ENCODE measurements at regions not wholly inside any gene's neighbourhood (a gene's known extent, or its start where the extent isn't known, plus 50 kb on each side); places are given as distances from the start of the nearest gene placed in this dataset.

DNA sequence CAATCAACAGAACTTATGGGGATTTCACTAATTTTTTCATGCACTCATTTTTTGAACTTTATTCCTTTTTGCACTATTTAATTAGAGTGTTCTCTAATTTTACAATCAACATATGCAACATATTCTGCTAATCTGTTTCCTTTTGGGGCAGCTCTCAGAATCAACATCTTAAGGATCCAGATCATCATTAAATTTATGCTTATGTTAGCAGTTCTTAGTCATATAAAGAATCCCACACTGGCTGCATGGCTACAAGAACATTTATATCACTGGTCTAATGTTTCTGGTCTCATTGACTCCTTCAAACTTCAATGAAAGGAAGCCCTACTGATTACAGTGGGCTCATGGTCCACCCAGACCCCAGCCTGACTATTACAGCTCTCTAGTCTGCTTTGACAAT, 245.2 kb downstream of the RBM26 start:
- TF ChIP-seq ZNF274 (IDR thresholded peaks at IDR 0.05; ENCODE audit: low read depth, low read length): no peak
- H3K4me3 ChIP-seq (ENCODE audit: low read length): no peak overlapping the region

DNA sequence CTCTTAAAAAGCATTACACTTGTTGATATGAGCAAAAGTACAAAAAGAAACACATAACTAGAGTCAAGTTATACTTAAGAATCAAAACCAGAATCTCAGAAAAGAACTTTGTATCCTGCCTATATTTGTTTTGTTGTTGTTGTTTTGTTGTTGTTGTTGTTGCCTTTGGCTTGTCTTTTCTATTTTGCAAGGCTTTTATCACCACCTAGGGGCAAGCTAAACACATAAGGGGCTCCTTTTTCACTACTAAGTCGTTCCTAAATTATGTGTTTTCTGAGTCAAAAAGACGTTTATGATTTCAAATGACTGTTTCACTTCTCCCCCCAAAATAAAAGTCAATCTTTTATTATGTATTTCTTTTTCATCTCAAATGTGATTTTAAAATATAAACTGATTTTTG, 250.2 kb downstream of the RBM26 start:
- TF ChIP-seq ZNF274 (IDR thresholded peaks at IDR 0.05; ENCODE audit: low read depth, low read length): no peak
- no peak overlapping the region for H3K4me3 ChIP-seq (ENCODE audit: low read length)

DNA sequence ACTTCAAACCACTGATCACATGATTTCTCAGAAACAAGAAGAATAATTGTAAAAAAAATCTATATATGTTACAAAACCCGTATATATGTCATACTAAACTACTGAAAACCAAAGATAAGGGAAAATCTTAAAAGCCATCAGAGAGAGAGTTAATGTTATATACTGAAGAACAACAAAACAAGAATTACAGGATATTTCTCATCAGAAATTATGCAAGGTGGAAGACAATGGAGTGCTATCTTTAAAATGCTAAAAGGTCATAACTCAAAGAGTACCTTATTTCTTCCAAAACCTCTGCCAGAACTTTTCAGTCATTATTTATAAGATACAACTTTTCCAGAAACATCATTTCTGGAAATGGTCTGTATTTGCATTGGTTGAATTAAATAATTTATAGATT, 256.8 kb downstream of the RBM26 start:
- no peak for TF ChIP-seq ZNF274 (IDR thresholded peaks at IDR 0.05; ENCODE audit: low read depth, low read length)
- no peak overlapping the region for H3K4me3 ChIP-seq (ENCODE audit: low read length)

DNA sequence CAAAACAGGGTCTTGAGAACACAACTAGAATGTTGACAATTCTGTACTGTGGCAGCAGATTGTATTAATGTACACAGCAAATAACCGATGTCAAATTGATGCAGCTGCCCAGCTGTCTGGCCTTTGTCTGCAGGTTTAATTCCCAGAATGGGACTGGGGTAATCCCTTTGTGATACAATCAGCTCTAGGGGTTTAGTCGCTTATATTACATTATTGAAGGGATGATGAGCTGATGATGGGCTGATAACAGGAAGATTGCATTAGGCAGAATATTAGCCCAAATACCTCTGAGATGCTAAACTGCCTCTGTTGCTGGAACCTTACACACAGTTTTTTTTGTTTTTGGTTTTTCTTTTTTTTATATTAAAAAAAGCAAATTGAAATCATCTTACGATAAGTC, 265.0 kb downstream of the RBM26 start:
- no peak overlapping the region for H3K4me3 ChIP-seq (ENCODE audit: low read length)
- no peak for TF ChIP-seq ZNF274 (IDR thresholded peaks at IDR 0.05; ENCODE audit: low read depth, low read length)

DNA sequence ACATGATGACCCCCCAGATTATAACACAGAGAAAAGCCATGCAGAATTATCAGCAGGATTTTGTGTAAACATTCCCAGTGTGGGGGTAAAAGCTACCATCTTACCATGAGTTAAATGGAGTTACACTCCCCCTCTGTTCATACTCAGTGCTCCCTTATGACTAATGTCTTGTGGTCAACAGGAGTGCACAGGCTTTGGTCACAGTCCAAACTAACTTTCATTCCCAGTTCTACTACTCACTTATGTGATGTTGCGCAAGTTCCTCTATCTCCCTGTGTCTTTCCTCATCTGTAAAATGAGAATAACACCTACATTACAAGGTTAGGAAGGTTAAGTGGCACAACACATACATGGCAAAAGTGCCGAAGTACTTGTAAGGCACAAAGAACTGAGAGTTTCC, 277.9 kb downstream of the RBM26 start:
- no peak overlapping the region for H3K4me3 ChIP-seq (ENCODE audit: low read length)
- no peak for TF ChIP-seq ZNF274 (IDR thresholded peaks at IDR 0.05; ENCODE audit: low read depth, low read length)

DNA sequence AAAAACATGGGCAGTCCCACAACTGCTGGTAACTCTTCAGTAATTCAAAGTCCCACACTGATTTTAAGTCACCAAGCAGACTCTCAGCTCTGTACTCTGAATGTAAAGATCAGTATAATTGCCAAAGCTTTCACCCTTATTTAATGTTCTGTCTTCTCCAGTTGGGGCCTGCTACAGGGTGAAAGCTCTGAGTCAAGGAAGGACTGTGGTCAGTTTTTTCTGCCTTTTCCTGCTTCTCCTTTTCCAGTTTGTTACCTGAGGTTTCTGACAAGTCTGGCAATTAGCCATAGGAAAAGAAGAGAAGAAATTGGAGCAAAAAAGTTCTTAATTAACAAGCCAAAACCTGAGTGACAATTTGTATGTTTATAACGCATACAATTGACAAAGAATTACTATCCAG, 279.3 kb downstream of the RBM26 start:
- no peak overlapping the region for H3K4me3 ChIP-seq (ENCODE audit: low read length)
- TF ChIP-seq ZNF274 (IDR thresholded peaks at IDR 0.05; ENCODE audit: low read depth, low read length): no peak

DNA sequence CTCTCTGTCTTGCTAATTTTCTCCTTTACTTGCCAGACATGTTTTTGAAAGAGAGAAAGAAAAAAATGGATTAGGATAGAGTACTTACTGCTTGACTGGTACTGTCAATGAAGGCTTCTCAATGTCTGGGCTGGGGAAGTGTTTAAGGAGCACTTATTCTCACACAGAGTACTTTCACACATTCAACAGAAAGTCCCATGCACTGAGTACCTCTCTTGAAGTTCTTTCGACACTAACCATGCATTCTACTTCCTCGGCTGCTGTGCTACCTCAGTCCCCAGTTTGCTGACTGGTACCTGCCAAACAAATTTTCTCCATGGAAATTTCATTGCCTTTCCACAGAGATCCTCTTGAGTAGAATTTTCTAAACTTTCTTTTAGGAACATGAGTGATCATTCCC, 281.9 kb downstream of the RBM26 start:
- TF ChIP-seq ZNF274 (IDR thresholded peaks at IDR 0.05; ENCODE audit: low read depth, low read length): no peak
- H3K4me3 ChIP-seq (ENCODE audit: low read length): no peak overlapping the region

DNA sequence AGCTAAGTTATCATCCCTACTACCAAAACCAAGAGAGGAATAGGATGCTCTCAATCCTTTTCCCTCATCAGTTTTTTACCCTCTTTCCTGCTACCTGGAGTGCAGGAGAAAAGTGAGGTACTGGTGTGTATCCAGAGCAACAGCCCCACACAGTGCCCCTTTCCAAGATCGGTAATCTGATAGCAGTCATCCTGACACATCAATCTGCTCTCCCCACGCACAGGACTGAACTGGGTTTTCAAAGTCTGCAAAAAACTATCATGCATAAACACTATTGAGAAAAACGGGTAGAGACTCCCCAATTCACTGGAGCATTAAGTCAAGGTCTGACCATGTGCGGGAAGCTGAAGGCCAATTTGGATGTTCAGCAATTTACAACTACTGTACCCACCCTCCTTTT, 284.8 kb downstream of the RBM26 start:
- H3K4me3 ChIP-seq (ENCODE audit: low read length): no peak overlapping the region
- TF ChIP-seq ZNF274 (IDR thresholded peaks at IDR 0.05; ENCODE audit: low read depth, low read length): no peak

DNA sequence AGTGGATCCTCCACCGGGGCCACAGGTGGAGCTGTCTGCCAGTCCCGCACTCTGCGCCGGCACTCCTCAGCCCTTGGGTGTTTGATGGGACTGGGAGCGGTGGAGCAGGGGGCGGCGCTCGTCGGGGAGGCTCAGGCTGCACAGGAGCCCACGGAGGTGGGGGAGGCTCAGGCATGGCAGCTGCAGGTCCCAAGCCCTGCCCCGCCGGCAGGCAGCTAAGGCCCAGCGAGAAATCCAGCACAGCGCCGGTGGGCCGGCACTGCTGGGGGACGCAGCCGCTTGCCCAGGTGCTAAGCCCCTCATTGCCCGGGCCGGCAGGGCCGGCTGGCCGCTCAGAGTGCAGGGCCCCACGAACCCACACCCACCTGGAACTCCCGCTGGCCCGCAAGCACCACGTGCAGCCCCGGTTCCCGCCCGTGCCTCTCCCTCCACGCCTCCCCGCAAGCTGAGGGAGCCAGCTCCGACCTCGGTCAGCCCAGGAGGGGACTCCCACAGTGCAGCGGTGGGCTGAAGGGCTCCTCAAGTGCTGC, 286.4 kb downstream of the RBM26 start:
- H3K4me3 ChIP-seq (ENCODE audit: low read length): no peak overlapping the region
- no peak for TF ChIP-seq ZNF274 (IDR thresholded peaks at IDR 0.05; ENCODE audit: low read depth, low read length)

DNA sequence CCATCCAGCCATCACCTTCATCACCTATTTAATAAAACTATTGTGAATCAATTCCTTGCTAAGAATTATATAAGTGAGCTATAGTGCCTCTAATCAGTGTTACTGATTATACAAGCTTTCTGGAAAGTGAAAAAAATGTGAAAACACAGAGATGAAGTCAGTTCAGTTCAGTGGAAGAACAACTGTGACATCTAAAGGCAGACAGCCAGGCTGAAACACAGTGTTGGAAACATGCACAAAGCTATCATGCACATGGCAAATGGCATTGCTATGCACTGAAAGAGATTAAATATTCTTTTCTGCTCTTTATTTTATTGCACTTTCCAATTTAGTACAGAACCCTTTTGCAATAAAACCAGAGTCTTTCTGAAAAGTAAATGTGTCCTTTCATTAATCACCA, 294.0 kb downstream of the RBM26 start:
- no peak for TF ChIP-seq ZNF274 (IDR thresholded peaks at IDR 0.05; ENCODE audit: low read depth, low read length)
- H3K4me3 ChIP-seq (ENCODE audit: low read length): no peak overlapping the region

DNA sequence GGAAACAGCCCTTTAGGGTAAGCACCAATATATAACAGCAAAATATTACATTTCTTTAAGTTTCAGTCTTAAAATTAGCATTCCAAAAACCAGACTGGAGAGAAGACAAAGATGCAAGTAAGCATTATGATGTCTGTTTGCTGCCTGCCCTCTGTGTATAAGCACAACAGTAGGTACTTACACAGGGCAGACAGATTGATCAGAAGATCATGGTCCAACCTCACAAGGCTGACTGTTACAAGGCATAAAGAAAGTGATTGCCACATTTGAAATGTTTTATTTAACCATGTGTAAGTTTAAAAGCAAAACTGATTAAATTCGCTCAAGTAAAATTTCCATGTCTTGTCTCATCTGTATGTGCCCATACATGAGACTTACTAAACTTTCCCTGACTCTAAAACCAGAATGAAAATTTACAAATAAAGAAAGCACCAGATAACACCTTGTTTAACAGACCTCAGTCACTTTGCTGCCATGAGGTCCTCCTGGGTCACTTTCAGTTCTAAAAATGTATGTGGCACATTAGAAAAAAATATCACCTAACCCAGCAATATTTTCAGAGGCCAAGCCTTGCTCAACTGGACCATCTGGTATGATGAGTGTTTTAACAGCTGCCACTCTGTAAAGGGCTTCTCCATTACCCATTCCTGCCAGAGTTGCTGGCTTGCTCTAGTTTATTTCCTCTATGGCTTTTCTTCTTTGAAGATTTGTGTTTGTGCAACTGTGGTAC, 297.0 kb downstream of the RBM26 start:
- no peak for TF ChIP-seq ZNF274 (IDR thresholded peaks at IDR 0.05; ENCODE audit: low read depth, low read length)
- H3K4me3 ChIP-seq (ENCODE audit: low read length): no peak overlapping the region

DNA sequence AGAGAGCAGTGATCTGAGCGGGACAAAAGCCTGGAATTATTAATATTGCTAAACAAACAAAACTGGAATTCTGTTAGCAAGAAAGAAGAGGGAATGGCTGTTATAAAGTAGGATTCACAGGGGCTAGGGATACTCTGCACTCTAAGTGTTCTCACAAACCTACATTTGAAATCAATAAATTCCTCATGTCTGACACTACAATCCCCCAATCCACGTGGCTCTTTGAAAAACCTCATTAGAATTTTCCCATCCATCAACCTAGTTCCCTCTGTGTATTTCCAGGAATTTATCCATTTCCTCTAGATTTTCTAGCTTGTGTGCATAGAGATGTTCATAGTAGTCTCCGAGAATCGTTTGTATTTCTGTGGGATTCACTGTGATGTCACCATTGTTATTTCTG, 307.5 kb downstream of the RBM26 start:
- TF ChIP-seq ZNF274 (IDR thresholded peaks at IDR 0.05; ENCODE audit: low read depth, low read length): no peak

DNA sequence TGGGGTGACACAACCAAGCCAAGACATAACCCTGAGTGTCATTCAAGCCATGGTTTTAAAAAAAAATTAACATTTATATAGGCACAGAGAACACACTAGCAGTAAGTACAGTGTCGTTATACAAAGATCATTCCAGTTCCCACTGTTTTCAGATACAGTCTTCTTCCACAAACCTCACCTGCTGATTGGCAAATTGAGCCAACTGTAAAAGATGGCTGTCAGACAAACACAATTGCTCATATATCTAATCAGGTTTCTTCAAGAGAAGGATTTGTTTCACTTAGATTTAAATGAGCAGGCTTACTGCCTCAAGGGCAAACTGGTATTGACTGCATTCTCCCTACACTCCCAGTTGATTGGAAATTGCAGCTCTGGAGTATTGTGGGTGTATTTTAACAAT, 308.9 kb downstream of the RBM26 start:
- no peak for TF ChIP-seq ZNF274 (IDR thresholded peaks at IDR 0.05; ENCODE audit: low read depth, low read length)
- H3K4me3 ChIP-seq (ENCODE audit: low read length): no peak overlapping the region

More for the DNA sequence above, 307.5 kb downstream of the RBM26 start:
- no peak overlapping the region for H3K4me3 ChIP-seq (ENCODE audit: low read length)

DNA sequence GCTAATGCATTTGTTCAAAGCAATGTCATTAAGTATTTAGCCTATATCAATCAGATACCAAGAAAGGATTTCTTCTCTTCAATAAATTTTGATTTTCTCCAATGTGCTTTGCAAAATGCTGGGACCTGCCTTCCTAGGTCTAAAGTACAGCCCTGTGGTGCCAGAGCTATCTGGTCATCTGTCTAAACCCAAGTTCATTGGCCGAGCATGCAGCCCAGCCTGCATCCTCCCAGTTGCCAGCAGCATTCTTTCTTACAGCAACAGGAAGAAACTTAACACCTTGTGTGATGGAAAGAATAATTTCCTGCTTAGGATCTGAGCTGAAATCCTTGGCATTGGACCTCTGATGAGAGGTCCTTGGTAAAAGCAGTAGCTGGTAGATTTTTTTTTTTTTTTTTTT, 310.0 kb downstream of the RBM26 start:
- H3K4me3 ChIP-seq (ENCODE audit: low read length): no peak overlapping the region
- no peak for TF ChIP-seq ZNF274 (IDR thresholded peaks at IDR 0.05; ENCODE audit: low read depth, low read length)

DNA sequence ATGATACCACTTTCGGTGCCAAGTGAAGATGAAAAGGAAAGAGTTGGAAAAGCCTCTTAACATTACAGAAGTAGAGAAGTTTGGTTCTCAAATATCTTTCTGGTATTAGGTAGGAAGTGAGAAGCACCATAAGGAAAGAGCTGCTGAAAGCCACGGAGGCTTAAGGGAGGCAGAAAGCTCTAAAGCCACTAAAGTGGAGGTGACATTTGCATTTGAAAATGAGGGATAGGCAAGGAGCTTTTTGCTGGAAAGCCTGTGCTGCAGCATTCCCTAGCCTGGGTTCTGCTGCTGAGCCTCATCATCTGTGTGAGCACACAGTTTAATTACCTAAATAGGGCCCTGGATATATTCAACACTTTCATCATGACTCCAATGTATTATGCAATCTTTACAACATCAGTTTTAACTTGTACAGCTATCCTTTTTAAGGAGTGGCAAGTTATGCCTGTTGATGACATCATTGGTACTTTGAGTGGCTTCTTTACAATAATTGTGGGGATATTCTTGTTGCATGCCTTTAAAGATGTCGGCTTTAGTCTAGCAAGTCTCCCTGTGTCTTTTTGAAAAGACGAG, 315.4 kb downstream of the RBM26 start:
- no peak overlapping the region for H3K4me3 ChIP-seq (ENCODE audit: low read length)
- TF ChIP-seq ZNF274 (IDR thresholded peaks at IDR 0.05; ENCODE audit: low read depth, low read length): no peak

All from GM08714 (cell line).